SIG-M5 treated with dmso at 0.1 percent for 504 hours (cell line): ENCODE measurements at regions not wholly inside any gene's neighbourhood (a gene's known extent, or its start where the extent isn't known, plus 50 kb on each side); places are given as distances from the start of the nearest gene placed in this dataset.
"Not testable (repeated sequence)": the region's sequence is repeated elsewhere in the genome, so short reads cannot be mapped to it uniquely, and the experiment has no call there.

ENCODE experiments used
- DNase-seq: peaks from one replicate; lab custom pipeline; 2025; ENCODE audit not compliant: unreplicated experiment; lab: John Stamatoyannopoulos, UW

GRCh38 chr5:152056931-152057330 lies 132.3 kb upstream of the GLRA1 start:
- no peak for DNase-seq

DNA sequence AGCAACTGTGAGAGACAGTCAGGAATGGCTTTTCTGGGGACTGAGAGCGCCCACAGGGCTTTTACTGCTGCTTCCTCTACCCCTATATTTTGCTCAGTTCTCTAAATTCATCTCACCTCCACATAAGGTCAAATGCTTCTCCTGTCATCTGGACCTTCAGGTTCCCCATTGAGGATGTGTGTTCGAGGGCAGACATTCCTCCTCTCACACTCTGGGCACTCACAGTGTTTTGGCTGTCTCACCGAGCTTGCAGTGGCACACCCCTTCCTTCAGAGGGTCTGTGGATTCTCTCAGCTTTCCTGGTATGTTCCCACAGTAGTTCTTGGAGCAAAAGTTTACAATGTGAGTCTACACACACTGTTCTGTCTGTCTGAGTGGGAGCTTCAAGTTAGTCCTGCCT lies 127.8 kb upstream of the GLRA1 start:
- DNase-seq: no peak

DNA sequence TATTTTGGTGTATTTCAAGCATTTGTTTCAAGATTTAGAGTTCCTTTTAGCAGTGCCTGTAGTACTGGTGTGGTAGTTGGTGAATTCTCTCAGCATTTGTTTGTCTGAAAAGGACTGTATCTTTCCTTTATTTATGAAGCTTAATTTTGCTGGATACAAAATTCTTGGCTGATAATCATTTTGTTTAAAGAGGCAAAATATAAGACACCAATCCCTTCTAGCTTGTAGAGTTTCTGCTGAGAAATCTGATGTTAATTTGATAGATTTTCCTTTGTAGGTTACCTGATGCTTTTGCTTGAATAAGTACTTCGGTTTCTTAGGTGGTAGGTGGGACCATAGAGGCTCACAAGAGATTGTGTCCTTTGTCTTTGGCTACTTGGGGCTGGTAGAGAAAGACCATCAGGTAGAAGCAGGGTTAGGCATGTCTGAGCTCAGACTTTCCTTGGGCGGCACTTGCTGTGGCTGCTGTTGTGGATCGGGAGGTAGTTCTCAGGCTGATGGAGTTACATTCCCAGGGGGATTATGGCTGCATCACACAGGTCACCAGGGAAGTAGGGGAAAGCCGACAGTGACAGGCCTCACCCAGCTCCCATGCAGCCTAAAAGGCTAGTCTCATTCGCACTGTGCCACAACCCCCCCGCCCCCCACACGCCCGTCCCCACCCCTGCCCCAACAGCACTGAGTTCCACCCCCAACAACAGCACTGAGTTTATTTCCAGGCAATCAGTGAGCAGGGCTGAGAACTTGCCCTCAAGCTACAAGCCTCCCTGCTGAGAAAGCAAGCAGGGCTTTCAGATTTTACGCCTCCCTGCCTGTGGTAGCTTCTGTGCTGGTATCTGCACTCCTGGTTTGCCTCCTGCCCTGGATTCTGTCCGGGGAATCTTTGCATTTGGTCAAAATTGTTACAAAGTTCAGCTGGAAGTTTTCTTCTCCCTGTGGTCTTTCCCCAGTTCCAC lies 127.1 kb upstream of the GLRA1 start:
- DNase-seq: no peak

GRCh38 chr5:152046361-152046760 lies 121.7 kb upstream of the GLRA1 start:
- no peak for DNase-seq

GRCh38 chr5:152038856-152039255 lies 114.2 kb upstream of the GLRA1 start:
- not testable (repeated sequence) for DNase-seq

DNA sequence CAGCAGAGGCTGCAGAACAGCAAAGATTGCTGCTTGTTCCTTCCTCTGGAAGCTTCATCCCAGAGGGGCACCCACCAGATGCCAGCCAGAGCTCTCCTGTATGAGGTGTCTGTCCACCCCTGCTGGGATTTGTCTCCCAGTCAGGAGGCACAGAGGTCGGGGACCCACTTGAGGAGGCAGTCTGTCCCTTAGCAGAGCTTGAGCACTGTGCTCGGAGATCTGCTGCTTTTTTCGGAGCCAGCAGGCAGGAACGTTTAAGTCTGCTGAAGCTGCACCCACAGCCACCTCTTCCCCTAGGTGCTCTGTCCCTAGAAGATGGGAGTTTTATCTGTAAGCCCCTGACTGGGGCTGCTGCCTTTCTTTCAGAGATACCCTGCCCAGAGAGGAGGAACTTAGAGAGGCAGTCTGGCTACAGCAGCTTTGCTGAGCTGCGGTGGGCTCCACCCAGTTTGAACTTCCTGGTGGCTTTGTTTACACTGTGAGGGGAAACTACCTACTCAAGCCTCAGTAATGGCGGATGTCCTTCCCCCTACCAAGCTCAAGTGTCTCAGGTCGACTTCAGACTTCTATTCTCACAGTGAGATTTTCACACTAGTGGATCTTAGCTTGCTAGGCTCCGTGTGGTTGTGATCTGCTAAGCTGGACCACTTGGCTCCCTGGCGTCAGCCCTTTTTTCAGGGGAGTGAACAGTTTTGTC lies 101.8 kb upstream of the GLRA1 start:
- DNase-seq: not testable (repeated sequence)

GRCh38 chr5:152016421-152016820 lies 91.8 kb upstream of the GLRA1 start:
- DNase-seq: no peak

DNA sequence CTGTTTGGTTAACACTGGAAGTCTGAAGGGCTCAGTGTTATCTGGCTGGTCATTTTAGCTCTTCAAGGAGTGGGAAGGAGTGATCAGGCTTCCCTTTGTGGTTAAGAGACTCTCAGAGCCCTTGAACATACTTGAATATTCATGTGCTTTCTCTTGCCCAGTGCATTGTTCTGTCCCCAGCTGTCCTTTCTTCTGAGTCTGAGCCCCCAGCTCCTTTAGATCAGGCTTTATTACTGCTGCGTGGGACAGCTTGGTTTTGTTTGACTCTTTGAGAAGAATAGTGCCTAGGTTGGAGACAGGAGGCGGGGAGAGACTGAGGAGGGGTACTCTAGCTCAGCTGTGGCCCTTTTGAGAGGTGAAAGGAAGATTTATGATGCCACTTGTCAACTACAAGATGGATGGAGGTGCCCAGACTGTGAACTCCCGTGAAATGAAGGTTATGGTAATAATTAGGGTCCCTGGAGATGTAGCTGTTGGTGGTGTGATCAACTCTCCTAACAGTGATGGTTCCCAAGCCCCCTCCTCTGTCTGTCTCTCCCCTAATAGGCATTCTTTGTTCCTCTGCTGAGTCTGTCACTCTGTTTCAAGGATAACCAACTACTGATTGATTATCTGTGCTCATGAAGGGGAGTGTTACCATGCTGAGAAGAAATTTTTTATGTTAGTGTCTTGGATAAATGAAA lies 83.1 kb upstream of the GLRA1 start:
- DNase-seq: no peak

GRCh38 chr5:152004095-152004494 lies 79.4 kb upstream of the GLRA1 start:
- DNase-seq: no peak
